GM03348 (cell line): ENCODE measurements at regions not wholly inside any gene's neighbourhood (a gene's known extent, or its start where the extent isn't known, plus 50 kb on each side); places are given as distances from the start of the nearest gene placed in this dataset.

Experiments
- DNase-seq: peaks from one replicate; pipeline ENCODE4 v3.0.0; 2012; ENCODE audit warnings: low spot score

DNA sequence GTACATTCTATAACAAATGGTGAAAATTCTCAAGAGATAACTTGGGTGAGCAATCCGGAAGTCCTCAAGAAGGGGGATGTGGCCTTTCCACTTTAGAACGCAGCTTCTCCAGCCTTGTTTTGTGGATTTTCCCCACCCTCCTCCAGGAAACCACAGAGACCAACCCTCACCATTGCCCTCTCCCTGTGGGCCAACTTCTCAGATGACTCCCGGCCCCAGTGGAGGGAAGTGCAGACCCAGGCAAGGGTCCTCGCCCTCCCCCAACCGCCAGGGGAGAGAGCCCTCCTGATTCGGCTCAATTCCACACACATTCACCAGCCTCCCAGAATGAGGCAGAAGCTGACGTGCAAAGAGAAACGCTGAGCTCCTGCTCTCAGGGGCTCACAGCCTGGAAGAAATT, 277.2 kb downstream of the EIPR1 start:
- DNase-seq, result no peak

DNA sequence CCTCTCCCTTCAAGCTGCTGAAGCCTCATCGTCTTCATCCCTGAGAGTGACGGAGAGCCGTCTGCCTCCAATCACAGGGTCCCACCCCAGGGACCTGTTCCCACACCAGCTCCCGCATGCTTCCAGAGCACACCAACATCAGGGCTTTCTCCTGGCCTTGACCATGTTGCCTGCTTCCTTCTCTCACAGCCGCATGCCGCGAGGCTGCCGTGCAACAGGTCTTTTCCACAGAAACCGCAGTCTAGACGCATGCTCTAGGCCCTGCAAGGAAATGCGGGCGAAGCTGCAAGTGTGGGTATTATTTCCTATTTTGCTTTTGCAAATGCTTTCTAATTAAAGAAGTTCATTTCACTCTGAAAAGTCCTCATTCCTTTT, 277.8 kb downstream of the EIPR1 start:
- DNase-seq, result no peak

DNA sequence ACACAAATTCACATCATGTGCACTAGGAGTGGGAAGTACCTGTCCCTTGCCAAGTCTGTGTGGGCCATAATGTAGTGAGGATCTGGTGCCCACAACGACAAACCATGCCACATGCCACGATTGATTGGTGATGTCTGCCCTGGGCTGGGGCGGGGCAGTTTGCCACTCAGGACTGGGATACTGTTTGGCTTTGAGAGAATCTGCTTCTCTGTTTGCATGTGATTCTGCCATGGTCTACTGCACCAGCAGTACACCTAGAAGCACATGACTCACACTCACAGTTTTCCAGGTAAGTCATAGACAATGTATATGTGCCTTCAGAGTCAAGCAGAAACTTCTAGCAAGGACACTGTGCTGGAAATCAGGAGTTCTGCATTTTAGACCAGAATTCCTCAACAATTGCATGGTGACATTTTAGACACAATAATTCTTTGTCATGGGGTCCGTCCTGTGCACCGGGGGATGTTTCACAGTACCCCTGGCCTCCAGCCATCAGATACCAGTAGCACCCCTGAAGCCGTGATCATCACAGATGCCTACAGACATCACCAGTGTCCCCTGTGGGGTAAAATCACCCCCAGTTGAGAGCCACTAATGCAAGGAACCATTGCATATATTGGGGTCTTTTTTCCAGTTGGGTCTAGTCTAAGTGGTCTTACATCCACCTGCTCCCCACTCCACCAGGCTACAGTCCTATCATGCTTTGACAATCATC, 278.3 kb downstream of the EIPR1 start:
- no peak for DNase-seq

DNA sequence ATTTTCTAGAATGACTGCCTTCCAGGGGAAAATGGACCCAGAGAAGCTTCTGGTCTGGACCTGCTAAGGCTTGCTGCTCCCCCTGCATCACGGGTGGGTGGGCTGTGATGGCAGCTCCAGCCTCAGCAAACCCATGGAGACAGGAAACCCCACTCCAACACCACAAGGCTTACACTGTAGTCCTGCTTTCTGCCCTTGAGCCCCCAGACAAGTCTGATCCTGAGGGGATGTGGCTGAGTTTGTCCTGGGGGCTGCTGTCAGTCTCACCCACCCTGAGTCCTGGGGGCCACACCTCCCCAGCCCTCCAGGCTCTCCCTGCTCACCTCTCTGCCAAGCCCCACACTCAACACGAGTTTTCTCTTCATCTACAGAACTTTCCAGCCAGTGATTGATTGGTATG, 279.4 kb downstream of the EIPR1 start:
- no peak for DNase-seq

DNA sequence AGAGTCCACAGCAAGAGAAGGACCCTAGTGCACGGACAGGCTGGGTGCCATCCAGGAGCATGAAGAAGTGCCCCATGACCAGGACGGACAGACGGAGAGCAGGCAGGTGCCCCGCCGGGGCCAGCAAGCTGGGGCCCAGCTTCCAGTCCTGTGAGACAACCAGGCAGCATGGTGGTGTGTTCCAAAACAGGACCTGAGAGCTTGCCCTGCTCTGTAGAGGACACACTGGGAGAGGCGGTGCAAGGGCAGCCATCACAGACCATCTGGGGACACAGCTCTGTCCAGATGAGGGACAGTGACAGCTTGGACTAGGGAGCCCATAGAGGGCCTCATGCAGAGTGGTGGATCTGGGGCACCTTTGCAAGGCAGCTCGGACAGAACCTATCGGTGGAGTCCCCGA, 279.8 kb downstream of the EIPR1 start:
- DNase-seq, result no peak

DNA sequence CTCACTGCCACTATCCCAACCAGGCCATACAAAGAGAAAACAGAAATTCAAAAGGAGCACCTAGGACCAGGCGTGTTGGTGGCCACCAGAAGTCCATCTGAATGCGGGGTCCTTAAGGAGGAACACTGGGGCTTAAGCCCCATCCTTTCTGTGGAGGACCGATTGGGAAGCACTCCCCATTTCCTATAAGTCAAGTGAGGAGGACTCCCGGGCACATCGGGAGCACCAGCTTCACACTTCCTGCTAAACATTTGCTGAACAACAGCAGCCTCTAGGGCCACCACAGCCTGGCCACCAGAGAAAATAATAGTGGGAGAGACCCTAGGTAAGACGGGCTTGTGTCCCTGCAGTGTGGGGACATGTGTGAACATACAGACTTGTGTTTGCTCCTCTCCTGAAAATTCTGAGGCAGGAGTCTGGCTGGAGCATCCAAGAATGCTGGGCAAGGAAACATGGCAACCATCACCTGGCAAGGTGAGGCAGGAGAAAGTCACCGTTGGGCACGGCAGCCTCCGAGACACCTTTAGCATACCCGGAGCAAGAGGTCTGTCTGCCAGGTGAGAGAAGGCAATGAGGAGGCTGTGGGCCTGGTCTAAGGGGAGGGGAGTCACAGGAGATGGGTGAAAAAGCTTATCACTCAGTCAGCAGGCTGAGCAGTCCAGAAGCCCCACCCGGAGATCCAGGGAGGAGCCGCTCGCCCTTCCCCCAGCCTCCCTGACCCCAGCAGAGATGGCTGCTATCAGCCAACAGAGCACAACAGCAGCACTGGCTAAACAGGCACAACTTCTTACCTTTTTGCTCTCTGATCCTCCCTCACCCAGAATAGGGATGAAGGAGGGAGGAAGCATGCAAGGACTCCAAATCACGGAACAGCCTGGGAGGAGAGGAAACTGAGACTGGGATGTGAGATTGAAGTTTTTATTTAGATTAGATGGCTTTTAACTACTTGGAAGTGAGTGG, 282.3 kb downstream of the EIPR1 start:
- DNase-seq, result no peak

DNA sequence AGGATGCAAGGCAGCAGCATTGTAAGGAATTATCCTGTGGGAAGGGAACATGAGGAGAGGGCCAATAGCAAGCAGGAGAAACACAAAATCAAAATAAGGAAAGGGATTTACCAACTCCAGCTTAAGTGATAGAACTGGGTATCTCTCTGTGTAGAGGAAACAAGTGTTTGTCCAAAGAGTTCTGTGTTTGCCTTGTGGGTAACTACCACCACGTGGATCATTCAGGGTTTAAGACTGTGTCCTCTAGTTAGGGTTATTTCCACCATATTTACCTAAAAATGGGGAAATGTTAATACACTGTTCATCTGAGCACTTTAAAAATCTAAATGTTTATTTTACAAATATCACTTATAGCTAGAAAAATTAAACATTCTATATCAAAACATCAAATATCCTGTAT, 283.3 kb downstream of the EIPR1 start:
- DNase-seq, result no peak

DNA sequence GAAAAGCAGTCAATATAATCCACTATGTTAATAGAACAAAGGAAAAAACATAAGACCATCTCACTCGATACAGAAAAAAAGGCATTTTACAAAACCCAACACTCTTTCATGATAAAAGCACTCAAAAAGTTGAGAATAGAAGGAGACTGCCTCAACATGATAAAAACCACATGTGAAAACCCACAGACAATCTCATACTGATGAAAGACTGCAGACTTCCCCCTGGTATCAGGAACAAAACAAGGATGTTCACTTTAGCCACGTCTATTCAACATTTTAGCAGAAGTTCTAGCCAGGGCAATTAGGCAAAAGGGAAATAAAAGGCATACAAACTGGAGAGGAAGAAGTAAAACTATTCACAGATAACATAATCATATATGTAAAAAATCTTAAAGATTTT, 285.9 kb downstream of the EIPR1 start:
- DNase-seq, result no peak

DNA sequence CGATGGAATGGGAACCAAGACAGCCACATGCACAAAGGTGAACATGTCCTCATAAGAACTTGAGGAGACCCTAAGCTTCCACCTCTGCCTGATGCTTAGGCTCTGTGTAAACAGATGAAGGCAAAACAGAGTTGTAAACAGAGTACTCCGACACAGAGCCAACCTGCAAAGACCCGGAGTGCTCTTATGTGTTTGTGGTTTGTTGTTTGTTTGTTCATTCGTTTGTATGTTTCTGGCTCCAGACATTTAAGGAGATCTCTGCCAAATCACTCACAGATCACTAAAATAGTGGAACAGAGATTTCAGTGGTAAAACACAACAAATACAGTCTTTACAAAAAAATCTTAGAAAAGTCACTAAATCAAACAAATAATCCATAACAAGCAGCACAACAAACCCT, 294.9 kb downstream of the EIPR1 start:
- no peak for DNase-seq

DNA sequence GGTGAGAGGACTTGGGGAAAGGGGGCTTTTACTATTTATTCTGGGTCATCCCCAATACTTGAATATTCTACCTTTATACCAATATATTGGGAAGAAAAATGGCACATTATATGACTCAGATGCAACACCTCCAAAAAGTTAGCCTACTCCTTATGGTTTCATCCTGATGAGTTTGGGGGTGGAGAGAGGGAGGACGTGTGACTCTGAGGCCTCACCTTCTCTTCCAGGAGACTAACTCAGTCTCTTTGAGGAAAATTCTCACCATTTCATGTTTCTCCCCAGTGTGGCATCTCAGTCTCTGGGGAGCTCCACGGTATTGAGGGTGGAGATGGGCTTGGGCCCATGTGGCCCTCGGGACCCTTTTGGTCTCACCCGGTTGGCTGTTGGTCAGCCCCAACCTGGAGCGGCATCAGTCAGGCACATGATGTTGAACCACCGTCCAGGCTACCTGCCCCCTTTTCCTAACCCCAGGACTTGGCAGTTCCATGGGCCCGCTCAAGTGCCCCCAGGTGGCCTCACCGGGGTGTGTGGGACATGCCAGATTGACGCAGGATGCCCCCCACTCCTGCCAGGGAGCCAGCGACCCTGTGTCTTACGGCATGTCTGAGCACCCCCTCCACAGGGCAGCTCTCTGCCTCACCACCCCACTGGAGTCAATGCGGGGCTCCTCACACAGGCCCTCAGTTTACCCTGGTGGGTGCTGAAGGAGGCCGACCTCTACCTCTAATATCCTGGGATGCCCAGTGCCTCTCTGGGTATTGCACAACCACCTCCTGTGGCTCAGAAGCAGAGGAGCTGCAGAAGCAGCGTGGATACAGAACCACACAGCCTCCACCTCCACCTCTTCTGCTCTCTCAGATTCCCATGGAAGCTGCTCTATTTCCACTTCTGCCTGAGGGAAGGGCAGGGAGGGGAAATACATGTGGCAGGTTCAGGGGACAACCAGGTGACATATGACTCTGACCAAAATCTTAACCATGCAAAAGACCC, 297.4 kb downstream of the EIPR1 start:
- DNase-seq, result no peak

DNA sequence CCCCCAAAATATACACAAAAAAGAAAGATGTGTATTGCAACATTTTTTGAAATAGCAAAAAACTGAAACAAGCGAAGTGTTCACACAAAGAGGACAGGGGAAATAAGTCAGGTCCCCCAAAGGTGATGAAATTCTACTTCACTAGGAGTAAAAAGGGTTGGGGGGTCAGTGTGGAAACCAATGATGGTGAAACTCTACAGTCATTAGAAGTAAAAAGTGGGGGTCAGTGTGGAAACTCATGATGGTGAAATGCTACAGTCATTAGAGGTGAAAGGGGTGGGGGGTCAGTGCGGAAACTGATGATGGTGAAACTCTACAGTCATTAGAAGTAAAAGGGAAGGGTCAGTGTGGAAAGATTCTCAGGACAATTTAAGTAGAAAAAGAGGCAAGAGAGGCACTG, 298.2 kb downstream of the EIPR1 start:
- no peak for DNase-seq

DNA sequence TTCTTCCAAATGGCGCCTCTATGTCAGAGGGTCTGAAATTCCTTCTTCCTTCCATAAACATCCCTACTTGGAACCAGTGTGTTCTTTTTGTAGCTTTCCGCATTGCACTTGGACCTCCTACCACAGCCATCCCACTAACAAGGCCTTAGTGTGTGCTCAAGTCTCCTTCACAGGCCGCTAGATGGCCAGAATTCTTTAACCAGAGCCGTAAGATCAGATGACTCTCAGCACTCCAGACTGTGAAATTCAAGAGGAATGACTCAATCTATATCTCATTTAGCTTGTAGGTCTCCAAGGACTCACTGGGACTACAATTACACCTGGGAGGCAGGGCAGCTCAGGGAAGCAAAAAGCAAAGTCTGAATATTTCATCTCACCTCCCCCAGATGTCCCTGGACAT, 298.9 kb downstream of the EIPR1 start:
- DNase-seq, result no peak

DNA sequence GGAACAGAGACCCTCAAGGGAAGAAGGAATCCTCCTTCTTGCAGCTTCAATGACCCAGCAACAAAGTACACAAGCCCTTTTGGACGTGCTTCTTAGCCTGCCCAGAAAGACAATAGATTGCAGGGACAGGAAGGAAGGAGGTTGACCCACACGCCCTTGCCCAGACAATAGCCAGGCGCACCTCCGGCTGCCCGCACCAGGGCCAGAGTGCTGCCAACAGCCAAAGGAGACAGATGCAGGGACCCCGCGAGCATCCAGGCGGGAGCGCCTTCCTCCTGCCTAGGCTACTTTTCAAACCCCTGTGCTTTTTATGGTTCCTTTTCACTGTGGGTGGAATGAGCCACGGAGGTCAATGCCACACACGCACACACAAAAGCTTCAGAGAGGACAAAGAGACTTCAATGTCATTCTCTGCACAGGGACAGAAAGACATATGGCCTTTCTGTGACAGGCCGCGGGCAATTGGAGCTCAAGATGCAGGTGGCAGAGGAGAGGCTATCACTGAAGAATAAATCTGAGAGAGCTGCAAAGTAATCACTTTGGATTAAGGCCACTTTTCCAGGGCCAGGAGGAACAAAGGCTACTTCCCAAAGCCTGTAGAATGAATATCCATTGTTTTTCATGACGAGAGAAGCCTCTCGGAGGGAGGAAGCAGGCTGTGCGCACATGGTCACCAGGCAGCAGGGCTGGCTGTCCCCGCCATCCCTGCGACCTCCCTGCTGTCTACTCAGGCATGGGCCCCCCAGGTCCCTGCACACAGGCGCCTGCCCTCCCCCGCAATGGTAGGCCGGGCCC, 300.6 kb downstream of the EIPR1 start:
- DNase-seq, result no peak

DNA sequence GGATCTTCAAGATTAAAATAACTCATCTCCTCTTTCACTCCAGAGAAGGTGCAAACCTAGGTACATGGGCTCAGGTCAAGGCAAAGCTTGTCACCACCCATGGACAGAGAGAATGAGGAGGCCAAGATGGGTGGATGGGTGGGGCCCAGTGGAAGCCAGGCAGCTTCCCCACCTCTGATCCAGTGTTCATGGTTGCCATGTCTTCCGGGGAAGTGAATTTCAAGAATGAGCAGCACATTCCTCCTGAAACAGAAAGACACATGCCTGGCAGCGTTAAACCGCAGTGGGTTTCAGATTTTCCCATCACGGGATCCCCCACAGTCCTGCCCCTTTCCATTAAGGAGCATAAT, 301.7 kb downstream of the EIPR1 start:
- no peak for DNase-seq

DNA sequence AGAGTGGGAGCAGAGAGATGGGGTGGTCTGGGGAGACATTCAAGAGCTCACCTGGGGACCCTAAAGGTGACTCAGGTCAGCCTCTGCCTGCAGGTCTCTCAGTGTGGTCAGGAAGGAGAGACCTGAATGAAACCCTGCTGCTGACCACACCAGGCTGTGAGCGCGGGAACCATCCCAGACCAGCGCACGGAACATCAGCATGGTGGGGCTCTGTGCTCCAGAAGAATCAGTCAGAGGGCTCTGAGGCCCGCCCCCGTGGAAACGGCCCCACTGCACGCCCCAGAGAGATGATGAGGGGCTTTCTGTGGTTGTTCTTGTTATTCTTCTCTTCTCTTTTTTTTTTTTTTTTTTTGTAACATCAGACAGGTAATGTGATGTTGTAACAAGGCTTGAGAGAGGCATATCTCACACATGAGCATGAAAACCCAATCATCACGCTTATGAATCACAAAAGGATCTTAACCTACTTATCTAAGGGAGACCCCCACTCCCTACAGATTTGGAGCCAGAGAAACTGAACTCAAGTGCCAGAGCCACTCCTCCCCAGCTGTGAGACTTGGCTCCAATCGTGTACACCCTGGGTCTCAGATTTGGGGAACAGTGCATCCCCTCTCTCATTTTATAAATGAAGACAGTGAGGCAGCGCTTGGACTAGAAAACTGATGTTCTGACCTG, 302.2 kb downstream of the EIPR1 start:
- no peak for DNase-seq

DNA sequence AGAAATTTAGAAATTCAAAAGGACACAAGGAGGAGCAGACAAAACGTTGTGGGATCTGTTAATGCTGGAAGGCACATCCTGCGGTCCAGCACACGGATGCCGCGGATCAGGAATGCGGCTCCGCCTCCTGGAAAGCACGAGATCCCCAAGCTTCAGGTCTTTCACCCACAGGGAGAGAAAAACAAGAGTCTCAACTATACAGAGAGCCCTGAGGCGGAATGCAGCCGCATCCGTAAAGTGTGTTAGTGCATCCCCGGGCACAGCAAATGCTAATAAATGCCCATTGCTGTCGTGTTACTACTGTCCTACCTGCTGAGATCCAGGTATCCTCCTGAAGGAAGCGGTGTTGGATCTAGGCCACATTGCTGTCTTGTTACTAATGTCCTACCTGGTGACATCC, 303.9 kb downstream of the EIPR1 start:
- no peak for DNase-seq

DNA sequence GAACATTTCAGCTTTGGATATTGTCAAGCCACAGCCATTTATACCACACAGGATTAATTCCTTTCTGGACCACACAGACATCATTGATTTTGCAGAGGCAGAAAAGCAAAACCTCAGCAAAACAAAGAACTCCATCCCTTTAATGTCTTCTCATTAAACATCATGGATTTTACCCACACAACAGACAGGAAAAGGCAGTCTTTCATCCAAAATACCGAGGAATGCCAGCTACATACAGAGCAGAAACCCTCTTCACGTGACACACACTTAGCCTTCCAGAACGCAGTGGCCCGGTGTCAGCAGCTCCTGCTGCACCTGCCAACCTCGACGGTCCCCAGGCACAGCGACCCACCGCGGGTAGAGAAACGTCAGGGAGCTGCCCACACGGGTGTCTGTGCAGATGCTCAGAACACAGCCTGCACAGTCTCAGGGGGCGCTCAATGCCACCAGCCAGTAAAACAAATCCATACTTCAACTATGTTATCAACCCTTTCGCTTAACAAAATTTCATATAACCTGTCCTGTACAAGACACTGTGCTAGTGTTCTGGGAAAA, 304.5 kb downstream of the EIPR1 start:
- no peak for DNase-seq

DNA sequence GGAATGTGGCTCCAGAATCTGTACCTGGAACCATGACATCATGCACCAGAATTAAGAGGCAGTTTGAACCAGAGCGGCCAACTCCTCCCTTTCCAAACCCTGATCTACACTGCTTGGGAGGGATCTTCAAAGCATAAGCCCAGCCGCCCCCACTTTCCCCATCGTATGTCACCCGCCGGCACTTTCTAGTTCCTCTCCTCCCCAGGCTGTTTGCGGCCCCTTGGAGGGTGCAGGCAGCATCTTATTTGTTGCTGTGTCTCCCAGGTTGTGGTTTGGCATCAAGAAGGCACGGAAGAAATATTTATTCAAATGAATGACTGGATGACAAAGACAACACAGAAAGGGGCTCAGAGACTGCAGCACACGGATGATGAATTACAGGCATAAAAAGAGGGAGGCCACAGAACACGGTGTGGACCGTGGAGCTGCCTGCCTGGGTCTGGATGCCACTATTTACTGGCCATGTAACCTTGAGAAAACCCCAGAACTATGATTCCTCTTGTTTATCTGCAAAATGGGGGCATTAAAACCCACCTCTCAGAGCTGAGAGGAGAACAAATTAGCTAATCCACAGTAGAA, 305.8 kb downstream of the EIPR1 start:
- no peak for DNase-seq

DNA sequence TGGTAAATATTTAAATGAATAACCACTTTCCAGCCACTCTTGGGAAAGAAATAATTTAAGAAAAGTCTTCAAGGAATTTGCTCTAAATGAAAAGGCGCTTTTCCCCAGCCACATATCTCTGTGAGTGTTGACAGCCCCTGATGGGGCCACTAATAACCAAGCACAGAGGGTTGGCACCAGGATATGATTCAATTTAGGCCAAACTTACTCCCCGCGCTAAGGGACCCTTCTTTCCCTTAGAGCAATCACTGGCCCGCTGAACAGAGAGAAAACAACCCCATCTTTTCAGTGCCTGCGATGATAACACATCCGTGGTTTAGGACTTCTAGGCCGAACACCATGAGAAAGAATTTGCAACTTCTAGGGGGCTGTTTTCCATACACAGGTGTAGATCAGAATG, 310.8 kb downstream of the EIPR1 start:
- DNase-seq, result no peak

DNA sequence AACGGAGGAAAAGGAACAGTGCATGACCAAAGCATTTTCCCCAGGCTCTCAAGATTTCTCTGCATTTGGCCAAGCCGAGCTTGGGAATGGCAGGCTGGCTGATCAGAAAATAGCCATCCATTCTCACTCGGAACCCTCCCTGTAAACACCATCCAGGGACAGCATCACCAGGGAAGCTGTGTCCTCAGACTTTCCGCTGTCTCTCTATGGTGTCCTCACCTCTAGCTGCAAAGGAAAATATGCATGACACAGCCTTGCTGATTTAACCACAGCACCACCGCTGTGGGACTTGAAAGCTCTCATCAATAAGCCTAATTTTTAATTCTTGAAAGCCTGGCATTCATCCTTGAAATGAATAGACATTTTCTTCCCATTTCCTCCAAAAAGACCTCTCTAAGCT, 311.7 kb downstream of the EIPR1 start:
- no peak for DNase-seq
